ENCODE measurements at regions not wholly inside any gene's neighbourhood (a gene's known extent, or its start where the extent isn't known, plus 50 kb on each side); places are given as distances from the start of the nearest gene placed in this dataset.

GRCh38 chr11:91272089-91272488 is 952.5 kb upstream of the FAT3 start:
- TF ChIP-seq ZNF354C (tag by site-specific recombination; IDR thresholded peaks at IDR 0.05; ENCODE audit: borderline replicate concordance, low read depth) = no peak
- no peak for TF ChIP-seq CTCF (tag by site-specific recombination; IDR thresholded peaks at IDR 0.05)
- TF ChIP-seq ZBTB6 (tag by site-specific recombination; IDR thresholded peaks at IDR 0.05) = no peak
- TF ChIP-seq, protein P1, sequence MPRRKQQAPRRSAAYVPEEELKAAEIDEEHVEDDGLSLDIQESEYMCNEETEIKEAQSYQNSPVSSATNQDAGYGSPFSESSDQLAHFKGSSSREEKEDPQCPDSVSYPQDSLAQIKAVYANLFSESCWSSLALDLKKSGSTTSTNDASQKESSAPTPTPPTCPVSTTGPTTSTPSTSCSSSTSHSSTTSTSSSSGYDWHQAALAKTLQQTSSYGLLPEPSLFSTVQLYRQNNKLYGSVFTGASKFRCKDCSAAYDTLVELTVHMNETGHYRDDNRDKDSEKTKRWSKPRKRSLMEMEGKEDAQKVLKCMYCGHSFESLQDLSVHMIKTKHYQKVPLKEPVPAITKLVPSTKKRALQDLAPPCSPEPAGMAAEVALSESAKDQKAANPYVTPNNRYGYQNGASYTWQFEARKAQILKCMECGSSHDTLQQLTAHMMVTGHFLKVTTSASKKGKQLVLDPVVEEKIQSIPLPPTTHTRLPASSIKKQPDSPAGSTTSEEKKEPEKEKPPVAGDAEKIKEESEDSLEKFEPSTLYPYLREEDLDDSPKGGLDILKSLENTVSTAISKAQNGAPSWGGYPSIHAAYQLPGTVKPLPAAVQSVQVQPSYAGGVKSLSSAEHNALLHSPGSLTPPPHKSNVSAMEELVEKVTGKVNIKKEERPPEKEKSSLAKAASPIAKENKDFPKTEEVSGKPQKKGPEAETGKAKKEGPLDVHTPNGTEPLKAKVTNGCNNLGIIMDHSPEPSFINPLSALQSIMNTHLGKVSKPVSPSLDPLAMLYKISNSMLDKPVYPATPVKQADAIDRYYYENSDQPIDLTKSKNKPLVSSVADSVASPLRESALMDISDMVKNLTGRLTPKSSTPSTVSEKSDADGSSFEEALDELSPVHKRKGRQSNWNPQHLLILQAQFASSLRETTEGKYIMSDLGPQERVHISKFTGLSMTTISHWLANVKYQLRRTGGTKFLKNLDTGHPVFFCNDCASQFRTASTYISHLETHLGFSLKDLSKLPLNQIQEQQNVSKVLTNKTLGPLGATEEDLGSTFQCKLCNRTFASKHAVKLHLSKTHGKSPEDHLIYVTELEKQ (tag by site-specific recombination; IDR thresholded peaks at IDR 0.05; ENCODE audit: borderline replicate concordance) = no peak
- no peak for TF ChIP-seq ZFP3 (tag by site-specific recombination; IDR thresholded peaks at IDR 0.05; ENCODE audit: low read depth)
- no peak for TF ChIP-seq ZNF350 (tag by site-specific recombination; IDR thresholded peaks at IDR 0.05)
- no peak for TF ChIP-seq PBX3 (CRISPR knock-in tag; IDR thresholded peaks at IDR 0.05)
- no peak for TF ChIP-seq YY1 (tag by site-specific recombination; IDR thresholded peaks at IDR 0.05)
- no peak for TF ChIP-seq ZNF510 (tag by site-specific recombination; IDR thresholded peaks at IDR 0.05; ENCODE audit: insufficient replicate concordance)
- TF ChIP-seq, protein P2, sequence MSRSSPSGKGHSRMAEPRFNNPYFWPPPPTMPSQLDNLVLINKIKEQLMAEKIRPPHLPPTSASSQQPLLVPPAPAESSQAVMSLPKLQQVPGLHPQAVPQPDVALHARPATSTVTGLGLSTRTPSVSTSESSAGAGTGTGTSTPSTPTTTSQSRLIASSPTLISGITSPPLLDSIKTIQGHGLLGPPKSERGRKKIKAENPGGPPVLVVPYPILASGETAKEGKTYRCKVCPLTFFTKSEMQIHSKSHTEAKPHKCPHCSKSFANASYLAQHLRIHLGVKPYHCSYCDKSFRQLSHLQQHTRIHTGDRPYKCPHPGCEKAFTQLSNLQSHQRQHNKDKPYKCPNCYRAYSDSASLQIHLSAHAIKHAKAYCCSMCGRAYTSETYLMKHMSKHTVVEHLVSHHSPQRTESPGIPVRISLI (tag by site-specific recombination; IDR thresholded peaks at IDR 0.05) = no peak
